Endothelial cell of umbilical vein (primary cell): ENCODE measurements at regions not wholly inside any gene's neighbourhood (a gene's known extent, or its start where the extent isn't known, plus 50 kb on each side); places are given as distances from the start of the nearest gene placed in this dataset.

ENCODE experiments used
- JUN ChIP-seq: IDR thresholded peaks from 2 replicates; pipeline ENCODE4 v1.6.1; 2011; ENCODE audit warnings: borderline replicate concordance, low read depth; ENCODE audit not compliant: insufficient read length, insufficient read depth
- POLR2A ChIP-seq: IDR thresholded peaks from 2 replicates; pipeline ENCODE4 v1.6.1; 2012; ENCODE audit warnings: low read depth, mild to moderate bottlenecking, control low read depth, low read length
- POLR2AphosphoS5 ChIP-seq: IDR thresholded peaks from 2 replicates; pipeline ENCODE4 v1.6.1; 2012; ENCODE audit warnings: low read depth, mild to moderate bottlenecking, control low read depth, low read length, moderate library complexity; ENCODE audit not compliant: insufficient read depth
- TF ChIP-seq, protein P1 (sequence below), 2 donors: IDR thresholded peaks; 1 replicate in 1 of 2; 2 replicates in 1 of 2; pipeline ENCODE4 v1.5.1; 2011; ENCODE audit warnings: low read length in 2 of 2, mild to moderate bottlenecking in 2 of 2, moderate library complexity in 2 of 2, control low read depth in 1 of 2, inconsistent platforms in 1 of 2, low read depth in 1 of 2; ENCODE audit not compliant: insufficient read depth in 1 of 2; ENCODE audit errors: extremely low read depth in 1 of 2

DNA sequence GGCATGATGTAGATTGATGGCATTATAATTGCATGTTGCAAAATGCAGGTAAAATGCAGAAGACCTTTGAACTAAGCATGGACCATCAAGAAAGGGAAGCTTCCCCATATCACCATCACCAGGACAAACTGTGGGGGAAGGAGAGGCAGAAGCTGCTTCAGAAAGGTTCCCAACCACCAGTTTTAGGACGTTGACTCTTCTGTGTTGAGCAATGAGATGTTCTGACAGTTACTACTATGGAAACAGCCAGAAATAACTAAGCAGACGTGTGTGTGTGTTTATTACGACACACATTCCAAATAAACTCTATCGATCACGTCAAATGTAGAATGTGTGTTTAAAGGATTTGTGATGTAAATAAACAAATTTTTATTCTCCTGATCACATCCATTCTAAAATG is 110.2 kb upstream of the PLD5 start:
- TF ChIP-seq POLR2AphosphoS5 (no peak), POLR2A (no peak), JUN (no peak)
- TF ChIP-seq, protein P1, sequence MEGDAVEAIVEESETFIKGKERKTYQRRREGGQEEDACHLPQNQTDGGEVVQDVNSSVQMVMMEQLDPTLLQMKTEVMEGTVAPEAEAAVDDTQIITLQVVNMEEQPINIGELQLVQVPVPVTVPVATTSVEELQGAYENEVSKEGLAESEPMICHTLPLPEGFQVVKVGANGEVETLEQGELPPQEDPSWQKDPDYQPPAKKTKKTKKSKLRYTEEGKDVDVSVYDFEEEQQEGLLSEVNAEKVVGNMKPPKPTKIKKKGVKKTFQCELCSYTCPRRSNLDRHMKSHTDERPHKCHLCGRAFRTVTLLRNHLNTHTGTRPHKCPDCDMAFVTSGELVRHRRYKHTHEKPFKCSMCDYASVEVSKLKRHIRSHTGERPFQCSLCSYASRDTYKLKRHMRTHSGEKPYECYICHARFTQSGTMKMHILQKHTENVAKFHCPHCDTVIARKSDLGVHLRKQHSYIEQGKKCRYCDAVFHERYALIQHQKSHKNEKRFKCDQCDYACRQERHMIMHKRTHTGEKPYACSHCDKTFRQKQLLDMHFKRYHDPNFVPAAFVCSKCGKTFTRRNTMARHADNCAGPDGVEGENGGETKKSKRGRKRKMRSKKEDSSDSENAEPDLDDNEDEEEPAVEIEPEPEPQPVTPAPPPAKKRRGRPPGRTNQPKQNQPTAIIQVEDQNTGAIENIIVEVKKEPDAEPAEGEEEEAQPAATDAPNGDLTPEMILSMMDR (IDR thresholded peaks at IDR 0.05; ENCODE audit: extremely low read depth in 1 of 2, insufficient read depth in 1 of 2, low read depth in 1 of 2, low read length in 2 of 2) = no peak
